ENCODE measurements at regions not wholly inside any gene's neighbourhood (a gene's known extent, or its start where the extent isn't known, plus 50 kb on each side); places are given as distances from the start of the nearest gene placed in this dataset.

- no peak for TF ChIP-seq CTCF (IDR thresholded peaks at IDR 0.05)
- no peak for TF ChIP-seq EP300 (IDR thresholded peaks at IDR 0.05)
Measured at GRCh38 chr11:133681901-133682300, 149.6 kb upstream of the OPCML start.

All from suprapubic skin (tissue), 3 donors.